ENCODE measurements at regions not wholly inside any gene's neighbourhood (a gene's known extent, or its start where the extent isn't known, plus 50 kb on each side); places are given as distances from the start of the nearest gene placed in this dataset.

- TF ChIP-seq POU2F2 (IDR thresholded peaks at IDR 0.05; ENCODE audit: low read depth, low read length), result no peak
- TF ChIP-seq PAX5 (IDR thresholded peaks at IDR 0.05; ENCODE audit: insufficient read depth, low read length, severe bottlenecking), result no peak
- no peak for TF ChIP-seq SPI1 (IDR thresholded peaks at IDR 0.05; ENCODE audit: low read depth, low read length)
- TF ChIP-seq TAF1 (IDR thresholded peaks at IDR 0.05; ENCODE audit: low read depth, low read length), result no peak
- FAIRE-seq (no peak), DNase-seq (ENCODE audit: insufficient read length, low spot score) (no peak)
Observed at GRCh38 chr4:167918077-167918476, 174.3 kb upstream of the ANXA10 start.

- FAIRE-seq, result no peak
- TF ChIP-seq POLR2AphosphoS5 (IDR thresholded peaks at IDR 0.05; ENCODE audit: low read depth, low read length) (no peak), POLR2A (IDR thresholded peaks at IDR 0.05; ENCODE audit: low read depth, low read length) (no peak)
- DNase-seq (ENCODE audit: insufficient read length, low spot score), result no peak
Observed at GRCh38 chr4:167930166-167930565, 162.2 kb upstream of the ANXA10 start.

GRCh38 chr4:167934216-167934615, 158.1 kb upstream of the ANXA10 start:
- TF ChIP-seq PAX5 (IDR thresholded peaks at IDR 0.05; ENCODE audit: insufficient read depth, low read length, severe bottlenecking) (no peak), POU2F2 (IDR thresholded peaks at IDR 0.05; ENCODE audit: low read depth, low read length) (no peak), POLR2A (IDR thresholded peaks at IDR 0.05; ENCODE audit: low read depth, low read length) (no peak), POLR2AphosphoS5 (IDR thresholded peaks at IDR 0.05; ENCODE audit: low read depth, low read length) (no peak), SPI1 (IDR thresholded peaks at IDR 0.05; ENCODE audit: low read depth, low read length) (no peak), TAF1 (IDR thresholded peaks at IDR 0.05; ENCODE audit: low read depth, low read length) (no peak)
- FAIRE-seq (no peak), DNase-seq (ENCODE audit: insufficient read length, low spot score) (no peak)

- DNase-seq (ENCODE audit: insufficient read length, low spot score), result no peak
- no peak for FAIRE-seq
- no peak for TF ChIP-seq POLR2AphosphoS5 (IDR thresholded peaks at IDR 0.05; ENCODE audit: low read depth, low read length)
Observed at GRCh38 chr4:167939863-167940616, 152.3 kb upstream of the ANXA10 start.

- TF ChIP-seq POLR2AphosphoS5 (IDR thresholded peaks at IDR 0.05; ENCODE audit: low read depth, low read length), result no peak
- TF ChIP-seq SPI1 (IDR thresholded peaks at IDR 0.05; ENCODE audit: low read depth, low read length), result no peak
- DNase-seq (ENCODE audit: insufficient read length, low spot score) (no peak), FAIRE-seq (no peak)
Observed at GRCh38 chr4:167943872-167944505, 148.3 kb upstream of the ANXA10 start.

- FAIRE-seq (no peak), DNase-seq (ENCODE audit: insufficient read length, low spot score) (no peak)
- TF ChIP-seq POLR2AphosphoS5 (IDR thresholded peaks at IDR 0.05; ENCODE audit: low read depth, low read length) (no peak), PAX5 (IDR thresholded peaks at IDR 0.05; ENCODE audit: insufficient read depth, low read length, severe bottlenecking) (no peak), POU2F2 (IDR thresholded peaks at IDR 0.05; ENCODE audit: low read depth, low read length) (no peak), SPI1 (IDR thresholded peaks at IDR 0.05; ENCODE audit: low read depth, low read length) (no peak), POLR2A (IDR thresholded peaks at IDR 0.05; ENCODE audit: low read depth, low read length) (no peak), TAF1 (IDR thresholded peaks at IDR 0.05; ENCODE audit: low read depth, low read length) (no peak)
Observed at GRCh38 chr4:167944721-167945120, 147.6 kb upstream of the ANXA10 start.

GRCh38 chr4:167955006-167955405, 137.3 kb upstream of the ANXA10 start:
- TF ChIP-seq POLR2AphosphoS5 (IDR thresholded peaks at IDR 0.05; ENCODE audit: low read depth, low read length) (no peak), SPI1 (IDR thresholded peaks at IDR 0.05; ENCODE audit: low read depth, low read length) (no peak), POLR2A (IDR thresholded peaks at IDR 0.05; ENCODE audit: low read depth, low read length) (no peak)
- FAIRE-seq, result no peak
- no peak for DNase-seq (ENCODE audit: insufficient read length, low spot score)

- no peak for TF ChIP-seq POLR2AphosphoS5 (IDR thresholded peaks at IDR 0.05; ENCODE audit: low read depth, low read length)
- no peak for TF ChIP-seq POU2F2 (IDR thresholded peaks at IDR 0.05; ENCODE audit: low read depth, low read length)
- no peak for TF ChIP-seq TAF1 (IDR thresholded peaks at IDR 0.05; ENCODE audit: low read depth, low read length)
- no peak for TF ChIP-seq POLR2A (IDR thresholded peaks at IDR 0.05; ENCODE audit: low read depth, low read length)
- no peak for TF ChIP-seq PAX5 (IDR thresholded peaks at IDR 0.05; ENCODE audit: insufficient read depth, low read length, severe bottlenecking)
- TF ChIP-seq SPI1 (IDR thresholded peaks at IDR 0.05; ENCODE audit: low read depth, low read length), result no peak
- FAIRE-seq (no peak), DNase-seq (ENCODE audit: insufficient read length, low spot score) (no peak)
Observed at GRCh38 chr4:167956676-167957075, 135.7 kb upstream of the ANXA10 start.

GRCh38 chr4:167964766-167965373, 127.5 kb upstream of the ANXA10 start:
- FAIRE-seq (no peak), DNase-seq (ENCODE audit: insufficient read length, low spot score) (no peak)
- no peak for TF ChIP-seq POLR2A (IDR thresholded peaks at IDR 0.05; ENCODE audit: low read depth, low read length)
- no peak for TF ChIP-seq POU2F2 (IDR thresholded peaks at IDR 0.05; ENCODE audit: low read depth, low read length)
- no peak for TF ChIP-seq TAF1 (IDR thresholded peaks at IDR 0.05; ENCODE audit: low read depth, low read length)
- no peak for TF ChIP-seq SPI1 (IDR thresholded peaks at IDR 0.05; ENCODE audit: low read depth, low read length)
- TF ChIP-seq PAX5 (IDR thresholded peaks at IDR 0.05; ENCODE audit: insufficient read depth, low read length, severe bottlenecking), result no peak

- FAIRE-seq (no peak), DNase-seq (ENCODE audit: insufficient read length, low spot score) (no peak)
- no peak for TF ChIP-seq POLR2AphosphoS5 (IDR thresholded peaks at IDR 0.05; ENCODE audit: low read depth, low read length)
- no peak for TF ChIP-seq SPI1 (IDR thresholded peaks at IDR 0.05; ENCODE audit: low read depth, low read length)
- no peak for TF ChIP-seq POLR2A (IDR thresholded peaks at IDR 0.05; ENCODE audit: low read depth, low read length)
Observed at GRCh38 chr4:167966143-167966542, 126.2 kb upstream of the ANXA10 start.

Data from GM12891 (cell line).